ENCODE measurements at regions not wholly inside any gene's neighbourhood (a gene's known extent, or its start where the extent isn't known, plus 50 kb on each side); places are given as distances from the start of the nearest gene placed in this dataset.
"Not testable (repeated sequence)": the region's sequence is repeated elsewhere in the genome, so short reads cannot be mapped to it uniquely, and the experiment has no call there.

GRCh38 chr10:8835453-8836167 is 781.1 kb downstream of the GATA3 start:
- Histone ChIP-seq H3K9me3 (ENCODE audit: low read length) (no peaks in the 10 kb centered on the region), H3K9ac (ENCODE audit: low read length) (no peak overlapping the region), H3K36me3 (ENCODE audit: insufficient read depth, low read length) (no peaks in the 10 kb centered on the region), H3K4me3 (ENCODE audit: low read length) (no peak overlapping the region), H3K4me2 (ENCODE audit: low read depth, low read length, poor library complexity, severe bottlenecking) (no peak overlapping the region), H3K4me1 (ENCODE audit: low read length) (no peaks in the 10 kb centered on the region), H3K27me3 (ENCODE audit: low read length) (no peaks in the 10 kb centered on the region), H3K9me2 (replicated peaks; ENCODE audit: insufficient read depth, low read length) (0 out of 2 replicates have a peak, but pooled peaks cover 3% of the 10 kb centered on the region), H3K27ac (ENCODE audit: low read length) (no peak overlapping the region), H3K79me2 (ENCODE audit: low read length) (no peaks in the 10 kb centered on the region), H4K20me1 (ENCODE audit: insufficient read depth, low read depth, low read length) (no peaks in the 10 kb centered on the region), H2AFZ (ENCODE audit: low read length) (no peak overlapping the region)
- DNase-seq, result no peak

GRCh38 chr10:8840356-8840755 is 785.9 kb downstream of the GATA3 start:
- Histone ChIP-seq H3K9me3 (ENCODE audit: low read length) (no peaks in the 10 kb centered on the region), H4K20me1 (ENCODE audit: insufficient read depth, low read depth, low read length) (no peaks in the 10 kb centered on the region), H3K27me3 (ENCODE audit: low read length) (0 out of 2 replicates have a peak, but pooled peaks cover 3% of the 10 kb centered on the region), H3K9ac (ENCODE audit: low read length) (no peak overlapping the region), H3K27ac (ENCODE audit: low read length) (no peak overlapping the region), H2AFZ (ENCODE audit: low read length) (no peak overlapping the region), H3K79me2 (ENCODE audit: low read length) (no peaks in the 10 kb centered on the region), H3K4me1 (ENCODE audit: low read length) (no peaks in the 10 kb centered on the region), H3K4me3 (ENCODE audit: low read length) (no peak overlapping the region), H3K4me2 (ENCODE audit: low read depth, low read length, poor library complexity, severe bottlenecking) (no peak overlapping the region), H3K36me3 (ENCODE audit: insufficient read depth, low read length) (no peaks in the 10 kb centered on the region), H3K9me2 (replicated peaks; ENCODE audit: insufficient read depth, low read length) (0 out of 2 replicates have a peak, but pooled peaks cover 3% of the 10 kb centered on the region)
- no peak for DNase-seq

- Histone ChIP-seq H3K79me2 (ENCODE audit: low read length) (no peaks in the 10 kb centered on the region), H3K9me2 (replicated peaks; ENCODE audit: insufficient read depth, low read length) (no peaks in the 10 kb centered on the region), H3K9ac (ENCODE audit: low read length) (no peak overlapping the region), H4K20me1 (ENCODE audit: insufficient read depth, low read depth, low read length) (no peaks in the 10 kb centered on the region), H3K27me3 (ENCODE audit: low read length) (0 out of 2 replicates have a peak, but pooled peaks cover 3% of the 10 kb centered on the region), H3K36me3 (ENCODE audit: insufficient read depth, low read length) (no peaks in the 10 kb centered on the region), H3K27ac (ENCODE audit: low read length) (no peak overlapping the region), H3K9me3 (ENCODE audit: low read length) (no peaks in the 10 kb centered on the region), H3K4me2 (ENCODE audit: low read depth, low read length, poor library complexity, severe bottlenecking) (no peak overlapping the region), H2AFZ (ENCODE audit: low read length) (no peak overlapping the region), H3K4me1 (ENCODE audit: low read length) (no peaks in the 10 kb centered on the region), H3K4me3 (ENCODE audit: low read length) (no peak overlapping the region)
- DNase-seq, result no peak
These were observed 789.7 kb downstream of the GATA3 start for GRCh38 chr10:8844141-8844540.

GRCh38 chr10:8852546-8852945 is 798.1 kb downstream of the GATA3 start:
- H3K4me1 ChIP-seq (ENCODE audit: low read length), result no peaks in the 10 kb centered on the region
- no peaks in the 10 kb centered on the region; the same call in 1 of the 2 replicates for H3K9me2 ChIP-seq (replicated peaks; ENCODE audit: insufficient read depth, low read length)
- no peaks in the 10 kb centered on the region for H3K9me3 ChIP-seq (ENCODE audit: low read length)
- no peaks in the 10 kb centered on the region for H3K27me3 ChIP-seq (ENCODE audit: low read length)
- no peak for DNase-seq
- no peak overlapping the region for H3K4me2 ChIP-seq (ENCODE audit: low read depth, low read length, poor library complexity, severe bottlenecking)
- H3K36me3 ChIP-seq (ENCODE audit: insufficient read depth, low read length), result no peaks in the 10 kb centered on the region
- H3K79me2 ChIP-seq (ENCODE audit: low read length), result no peaks in the 10 kb centered on the region
- H2AFZ ChIP-seq (ENCODE audit: low read length), result no peak overlapping the region
- no peak overlapping the region for H3K4me3 ChIP-seq (ENCODE audit: low read length)
- H4K20me1 ChIP-seq (ENCODE audit: insufficient read depth, low read depth, low read length), result no peaks in the 10 kb centered on the region
- no peak overlapping the region for H3K27ac ChIP-seq (ENCODE audit: low read length)
- no peak overlapping the region for H3K9ac ChIP-seq (ENCODE audit: low read length)

- no peak overlapping the region for H3K4me3 ChIP-seq (ENCODE audit: low read length)
- H3K9me2 ChIP-seq (replicated peaks; ENCODE audit: insufficient read depth, low read length), result no peaks in the 10 kb centered on the region; the same call in 1 of the 2 replicates
- no peaks in the 10 kb centered on the region for H3K27me3 ChIP-seq (ENCODE audit: low read length)
- H3K9ac ChIP-seq (ENCODE audit: low read length), result no peak overlapping the region
- H3K36me3 ChIP-seq (ENCODE audit: insufficient read depth, low read length), result no peaks in the 10 kb centered on the region
- no peaks in the 10 kb centered on the region for H3K79me2 ChIP-seq (ENCODE audit: low read length)
- no peak overlapping the region for H2AFZ ChIP-seq (ENCODE audit: low read length)
- no peaks in the 10 kb centered on the region for H4K20me1 ChIP-seq (ENCODE audit: insufficient read depth, low read depth, low read length)
- DNase-seq, result no peak
- H3K4me2 ChIP-seq (ENCODE audit: low read depth, low read length, poor library complexity, severe bottlenecking), result no peak overlapping the region
- H3K4me1 ChIP-seq (ENCODE audit: low read length), result no peaks in the 10 kb centered on the region
- H3K27ac ChIP-seq (ENCODE audit: low read length), result no peak overlapping the region
- no peaks in the 10 kb centered on the region for H3K9me3 ChIP-seq (ENCODE audit: low read length)
These were observed 798.6 kb downstream of the GATA3 start for GRCh38 chr10:8853048-8853447.

GRCh38 chr10:8868924-8869323 is 814.4 kb downstream of the GATA3 start:
- not testable (repeated sequence) for H3K36me3 ChIP-seq (ENCODE audit: insufficient read depth, low read length); H4K20me1 ChIP-seq (ENCODE audit: insufficient read depth, low read depth, low read length); H3K4me1 ChIP-seq (ENCODE audit: low read length); H3K4me2 ChIP-seq (ENCODE audit: low read depth, low read length, poor library complexity, severe bottlenecking); H2AFZ ChIP-seq (ENCODE audit: low read length); H3K27ac ChIP-seq (ENCODE audit: low read length); H3K9ac ChIP-seq (ENCODE audit: low read length); H3K4me3 ChIP-seq (ENCODE audit: low read length); H3K79me2 ChIP-seq (ENCODE audit: low read length); H3K27me3 ChIP-seq (ENCODE audit: low read length); DNase-seq; H3K9me2 ChIP-seq (replicated peaks; ENCODE audit: insufficient read depth, low read length); H3K9me3 ChIP-seq (ENCODE audit: low read length)

- Histone ChIP-seq H4K20me1 (ENCODE audit: insufficient read depth, low read depth, low read length) (no peaks in the 10 kb centered on the region), H3K4me2 (ENCODE audit: low read depth, low read length, poor library complexity, severe bottlenecking) (no peak overlapping the region)
These were observed 818.8 kb downstream of the GATA3 start for GRCh38 chr10:8873310-8873709.

GRCh38 chr10:8874268-8874667 is 819.8 kb downstream of the GATA3 start:
- no peaks in the 10 kb centered on the region for H3K79me2 ChIP-seq (ENCODE audit: low read length)
- H3K36me3 ChIP-seq (ENCODE audit: insufficient read depth, low read length), result no peaks in the 10 kb centered on the region
- no peak overlapping the region for H3K9ac ChIP-seq (ENCODE audit: low read length)
- H3K4me2 ChIP-seq (ENCODE audit: low read depth, low read length, poor library complexity, severe bottlenecking), result no peak overlapping the region
- no peaks in the 10 kb centered on the region for H3K4me1 ChIP-seq (ENCODE audit: low read length)
- H3K27me3 ChIP-seq (ENCODE audit: low read length), result no peaks in the 10 kb centered on the region
- H3K4me3 ChIP-seq (ENCODE audit: low read length), result no peak overlapping the region
- no peaks in the 10 kb centered on the region for H4K20me1 ChIP-seq (ENCODE audit: insufficient read depth, low read depth, low read length)
- H2AFZ ChIP-seq (ENCODE audit: low read length), result no peak overlapping the region
- H3K9me3 ChIP-seq (ENCODE audit: low read length), result no peaks in the 10 kb centered on the region
- no peak for DNase-seq
- no peaks in the 10 kb centered on the region for H3K9me2 ChIP-seq (replicated peaks; ENCODE audit: insufficient read depth, low read length)
- no peak overlapping the region for H3K27ac ChIP-seq (ENCODE audit: low read length)

More at GRCh38 chr10:8873310-8873709, 818.8 kb downstream of the GATA3 start:
- H3K9me2 ChIP-seq (replicated peaks; ENCODE audit: insufficient read depth, low read length), result no peaks in the 10 kb centered on the region
- no peaks in the 10 kb centered on the region for H3K27me3 ChIP-seq (ENCODE audit: low read length)
- H3K9me3 ChIP-seq (ENCODE audit: low read length), result no peaks in the 10 kb centered on the region
- no peak overlapping the region for H3K9ac ChIP-seq (ENCODE audit: low read length)
- no peak for DNase-seq
- no peaks in the 10 kb centered on the region for H3K4me1 ChIP-seq (ENCODE audit: low read length)
- no peak overlapping the region for H2AFZ ChIP-seq (ENCODE audit: low read length)
- H3K79me2 ChIP-seq (ENCODE audit: low read length), result no peaks in the 10 kb centered on the region
- H3K4me3 ChIP-seq (ENCODE audit: low read length), result no peak overlapping the region
- H3K27ac ChIP-seq (ENCODE audit: low read length), result no peak overlapping the region
- no peaks in the 10 kb centered on the region for H3K36me3 ChIP-seq (ENCODE audit: insufficient read depth, low read length)

Data from Karpas-422 (cell line).